Keratinocyte (primary cell): ENCODE measurements at regions not wholly inside any gene's neighbourhood (a gene's known extent, or its start where the extent isn't known, plus 50 kb on each side); places are given as distances from the start of the nearest gene placed in this dataset.

Experiments used
- CTCF ChIP-seq, 3 experiments: IDR thresholded peaks in 1 of 3; conservative IDR thresholded peaks in 1 of 3; optimal IDR thresholded peaks in 1 of 3; 2 replicates in 2 of 3; 3 replicates in 1 of 3; pipeline versions ENCODE3 to v1.5.1; 2011; ENCODE audit warnings: low read length in 3 of 3, mild to moderate bottlenecking in 3 of 3, moderate library complexity in 2 of 3, control low read depth in 1 of 3, inconsistent platforms in 1 of 3; ENCODE audit not compliant: insufficient read depth in 2 of 3; ENCODE audit errors: extremely low read depth in 1 of 3
- EZH2 ChIP-seq: IDR thresholded peaks from one replicate; pipeline ENCODE4 v1.6.1; 2012; ENCODE audit warnings: inconsistent platforms, mild to moderate bottlenecking, low read length, moderate library complexity

DNA sequence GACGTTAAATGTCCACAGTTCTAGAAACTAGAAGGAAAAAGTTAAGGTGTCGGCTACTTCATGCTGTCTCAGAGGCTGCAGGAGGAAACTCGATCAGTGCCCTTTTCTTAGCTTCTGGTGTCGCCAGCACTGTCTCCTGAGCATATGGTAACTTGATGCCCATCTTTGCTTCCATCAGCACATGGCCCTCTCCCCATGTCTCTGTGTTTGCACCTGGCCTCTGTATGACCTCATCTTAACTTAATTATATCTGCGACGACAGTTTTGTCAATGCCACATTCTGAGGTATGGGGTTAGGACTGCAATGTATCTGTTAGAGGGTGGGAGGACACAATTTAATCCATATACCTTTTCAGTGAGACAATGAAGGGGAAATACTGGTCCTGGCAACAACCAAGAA, 449.9 kb downstream of the POM121L12 start:
- no peak for TF ChIP-seq CTCF (optimal IDR thresholded peaks at IDR 0.05 in 1 of 3, IDR thresholded peaks at IDR 0.05 in 1 of 3, conservative IDR thresholded peaks at IDR 0.05 in 1 of 3; ENCODE audit: extremely low read depth in 1 of 3, insufficient read depth in 2 of 3, low read length in 3 of 3)
- TF ChIP-seq EZH2: no peak
